K562 (cell line): ENCODE measurements at regions not wholly inside any gene's neighbourhood (a gene's known extent, or its start where the extent isn't known, plus 50 kb on each side); places are given as distances from the start of the nearest gene placed in this dataset.

ENCODE experiments used
- ARNT ChIP-seq, 2 experiments: fragments of 450-650 bp; IDR thresholded peaks; 2 replicates each; pipeline ENCODE4 v1.6.1; 2016; ENCODE audit warnings: mild to moderate bottlenecking in 1 of 2
- BRD9 ChIP-seq: fragments of 450-650 bp; IDR thresholded peaks from 2 replicates; pipeline ENCODE4 v1.6.1; 2018; ENCODE audit warnings: low read depth; ENCODE audit not compliant: partially characterized antibody
- HDAC6 ChIP-seq: IDR thresholded peaks from 2 replicates; pipeline ENCODE4 v1.6.1; 2012; ENCODE audit warnings: low read depth, mild to moderate bottlenecking, control low read depth, inconsistent platforms, low read length, moderate library complexity
- MTA3 ChIP-seq: fragments of 450-650 bp; formaldehyde crosslinking; IDR thresholded peaks from 2 replicates; pipeline ENCODE4 v1.6.1; 2017; ENCODE audit warnings: mild to moderate bottlenecking, borderline replicate concordance
- RAD21 ChIP-seq, 2 experiments: fragments of 250-450 bp in 1 of 2; fragments of 450-650 bp in 1 of 2; sonication (Bioruptor Pico) in 1 of 2; formaldehyde crosslinking in 1 of 2; IDR thresholded peaks in 1 of 2; conservative IDR thresholded peaks in 1 of 2; 2 replicates each; pipeline versions ENCODE4 v1.4.0 to v1.8.0; 2020 to 2022; ENCODE audit warnings: mild to moderate bottlenecking in 2 of 2, moderate library complexity in 1 of 2
- TEAD4 ChIP-seq, 2 experiments: sonication (generic) in 1 of 2; formaldehyde crosslinking in 1 of 2; IDR thresholded peaks; 2 replicates each; pipeline versions ENCODE4 v1.6.1 to v1.8.0; 2012 to 2022; ENCODE audit warnings: borderline replicate concordance in 1 of 2, inconsistent platforms in 1 of 2, low read length in 1 of 2, mild to moderate bottlenecking in 1 of 2, missing genetic modification reagents in 1 of 2
- ZBTB17 ChIP-seq: fragments of 450-650 bp; formaldehyde crosslinking; IDR thresholded peaks from 2 replicates; pipeline ENCODE4 v1.4.0; 2020; ENCODE audit warnings: mild to moderate bottlenecking
- ZFX ChIP-seq: sonication (generic); formaldehyde crosslinking; IDR thresholded peaks from 2 replicates; pipeline ENCODE4 v1.8.0; 2022; ENCODE audit warnings: mild to moderate bottlenecking, missing genetic modification reagents, moderate library complexity
- TF ChIP-seq, protein P1 (sequence below): sonication (generic); formaldehyde crosslinking; IDR thresholded peaks from 2 replicates; pipeline ENCODE4 v1.8.0; 2022; ENCODE audit warnings: mild to moderate bottlenecking, missing genetic modification reagents
- TF ChIP-seq, protein P2 (sequence below), 2 experiments: IDR thresholded peaks in 1 of 2; conservative IDR thresholded peaks in 1 of 2; 2 replicates each; pipeline ENCODE4 v1.6.1; 2016; ENCODE audit warnings: low read depth in 2 of 2, mild to moderate bottlenecking in 1 of 2, missing compliant biosample characterization in 1 of 2, missing genetic modification characterization in 1 of 2, moderate library complexity in 1 of 2
- TF ChIP-seq, protein P3 (sequence below), 3 experiments: IDR thresholded peaks in 2 of 3; conservative IDR thresholded peaks in 1 of 3; 2 replicates each; pipeline ENCODE4 v1.5.1; 2011 to 2012; ENCODE audit warnings: low read length in 3 of 3, mild to moderate bottlenecking in 3 of 3, control low read depth in 2 of 3, improper control_type of control experiment in 1 of 3, inconsistent platforms in 1 of 3, low read depth in 1 of 3, mixed read lengths in 1 of 3, moderate library complexity in 1 of 3; ENCODE audit not compliant: insufficient read depth in 2 of 3
- TF ChIP-seq, protein P4 (sequence below): sonication (generic); formaldehyde crosslinking; IDR thresholded peaks from 2 replicates; pipeline ENCODE4 v1.9.0; 2022; ENCODE audit warnings: mild to moderate bottlenecking, missing genetic modification reagents

DNA sequence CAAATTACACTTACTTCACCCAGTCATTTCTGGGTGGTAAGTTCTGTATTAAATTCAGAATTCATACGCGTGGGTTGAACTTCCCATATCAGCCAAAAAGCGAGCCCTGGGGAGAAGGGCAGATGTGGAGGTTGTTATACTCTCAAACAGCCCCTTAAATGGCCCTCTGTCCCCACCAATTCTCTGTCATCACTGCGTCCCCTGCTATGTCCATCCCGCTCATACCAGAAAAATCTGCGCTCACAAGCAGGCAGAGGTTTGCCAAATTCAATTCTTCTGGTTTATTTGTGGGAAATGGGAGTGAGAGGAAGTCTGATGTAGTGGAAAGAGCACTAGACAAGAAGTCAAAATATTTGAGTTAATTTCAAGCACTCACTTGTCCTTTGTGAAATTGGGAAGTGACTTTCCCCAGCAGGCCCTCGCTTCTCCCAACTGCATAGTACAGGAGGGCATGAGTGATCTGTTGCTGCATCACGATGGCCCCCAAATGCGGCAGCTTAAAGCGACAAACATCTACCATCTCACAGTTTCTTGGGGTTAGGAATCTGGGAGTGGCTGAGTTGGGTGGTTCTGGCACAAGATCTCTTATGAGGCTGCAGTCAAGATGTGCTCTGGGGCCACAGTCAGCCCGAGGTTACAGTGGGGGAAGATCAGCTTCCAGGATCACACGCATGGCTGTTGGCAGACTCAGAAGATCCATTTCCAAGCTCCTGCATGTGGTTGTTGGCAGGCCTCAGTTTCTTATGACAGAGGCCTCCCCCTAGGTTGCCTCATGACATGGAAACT, 67.7 kb downstream of the CPN2 start:
- TF ChIP-seq, protein P1, sequence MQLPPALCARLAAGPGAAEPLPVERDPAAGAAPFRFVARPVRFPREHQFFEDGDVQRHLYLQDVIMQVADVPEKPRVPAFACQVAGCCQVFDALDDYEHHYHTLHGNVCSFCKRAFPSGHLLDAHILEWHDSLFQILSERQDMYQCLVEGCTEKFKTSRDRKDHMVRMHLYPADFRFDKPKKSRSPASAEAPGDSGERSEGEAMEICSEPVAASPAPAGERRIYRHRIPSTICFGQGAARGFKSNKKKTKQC, result no peak
- TF ChIP-seq, protein P2, sequence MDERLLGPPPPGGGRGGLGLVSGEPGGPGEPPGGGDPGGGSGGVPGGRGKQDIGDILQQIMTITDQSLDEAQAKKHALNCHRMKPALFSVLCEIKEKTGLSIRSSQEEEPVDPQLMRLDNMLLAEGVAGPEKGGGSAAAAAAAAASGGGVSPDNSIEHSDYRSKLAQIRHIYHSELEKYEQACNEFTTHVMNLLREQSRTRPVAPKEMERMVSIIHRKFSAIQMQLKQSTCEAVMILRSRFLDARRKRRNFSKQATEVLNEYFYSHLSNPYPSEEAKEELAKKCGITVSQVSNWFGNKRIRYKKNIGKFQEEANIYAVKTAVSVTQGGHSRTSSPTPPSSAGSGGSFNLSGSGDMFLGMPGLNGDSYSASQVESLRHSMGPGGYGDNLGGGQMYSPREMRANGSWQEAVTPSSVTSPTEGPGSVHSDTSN (CRISPR knock-in tag; IDR thresholded peaks at IDR 0.05; ENCODE audit: low read depth), result no peak
- TF ChIP-seq, protein P2 (tag; conservative IDR thresholded peaks at IDR 0.05; ENCODE audit: low read depth), result no peak
- TF ChIP-seq RAD21 (CRISPR knock-in tag; conservative IDR thresholded peaks at IDR 0.05 in 1 of 2, IDR thresholded peaks at IDR 0.05 in 1 of 2) (no peak), HDAC6 (no peak), ZBTB17 (CRISPR knock-in tag) (no peak), TEAD4 (IDR thresholded peaks at IDR 0.05; ENCODE audit: low read length) (no peak), TEAD4 (CRISPR knock-in tag; IDR thresholded peaks at IDR 0.05; ENCODE audit: borderline replicate concordance) (no peak), BRD9 (no peak), MTA3 (no peak), ZFX (CRISPR knock-in tag) (no peak), ARNT (IDR thresholded peaks at IDR 0.05) (no peak)
- TF ChIP-seq, protein P3, sequence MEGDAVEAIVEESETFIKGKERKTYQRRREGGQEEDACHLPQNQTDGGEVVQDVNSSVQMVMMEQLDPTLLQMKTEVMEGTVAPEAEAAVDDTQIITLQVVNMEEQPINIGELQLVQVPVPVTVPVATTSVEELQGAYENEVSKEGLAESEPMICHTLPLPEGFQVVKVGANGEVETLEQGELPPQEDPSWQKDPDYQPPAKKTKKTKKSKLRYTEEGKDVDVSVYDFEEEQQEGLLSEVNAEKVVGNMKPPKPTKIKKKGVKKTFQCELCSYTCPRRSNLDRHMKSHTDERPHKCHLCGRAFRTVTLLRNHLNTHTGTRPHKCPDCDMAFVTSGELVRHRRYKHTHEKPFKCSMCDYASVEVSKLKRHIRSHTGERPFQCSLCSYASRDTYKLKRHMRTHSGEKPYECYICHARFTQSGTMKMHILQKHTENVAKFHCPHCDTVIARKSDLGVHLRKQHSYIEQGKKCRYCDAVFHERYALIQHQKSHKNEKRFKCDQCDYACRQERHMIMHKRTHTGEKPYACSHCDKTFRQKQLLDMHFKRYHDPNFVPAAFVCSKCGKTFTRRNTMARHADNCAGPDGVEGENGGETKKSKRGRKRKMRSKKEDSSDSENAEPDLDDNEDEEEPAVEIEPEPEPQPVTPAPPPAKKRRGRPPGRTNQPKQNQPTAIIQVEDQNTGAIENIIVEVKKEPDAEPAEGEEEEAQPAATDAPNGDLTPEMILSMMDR (IDR thresholded peaks at IDR 0.05 in 2 of 3, conservative IDR thresholded peaks at IDR 0.05 in 1 of 3; ENCODE audit: insufficient read depth in 2 of 3, low read depth in 1 of 3, low read length in 3 of 3), result no peak
- TF ChIP-seq, protein P4, sequence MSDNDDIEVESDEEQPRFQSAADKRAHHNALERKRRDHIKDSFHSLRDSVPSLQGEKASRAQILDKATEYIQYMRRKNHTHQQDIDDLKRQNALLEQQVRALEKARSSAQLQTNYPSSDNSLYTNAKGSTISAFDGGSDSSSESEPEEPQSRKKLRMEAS (CRISPR knock-in tag), result no peak
